ENCODE measurements at regions not wholly inside any gene's neighbourhood (a gene's known extent, or its start where the extent isn't known, plus 50 kb on each side); places are given as distances from the start of the nearest gene placed in this dataset.

DNA sequence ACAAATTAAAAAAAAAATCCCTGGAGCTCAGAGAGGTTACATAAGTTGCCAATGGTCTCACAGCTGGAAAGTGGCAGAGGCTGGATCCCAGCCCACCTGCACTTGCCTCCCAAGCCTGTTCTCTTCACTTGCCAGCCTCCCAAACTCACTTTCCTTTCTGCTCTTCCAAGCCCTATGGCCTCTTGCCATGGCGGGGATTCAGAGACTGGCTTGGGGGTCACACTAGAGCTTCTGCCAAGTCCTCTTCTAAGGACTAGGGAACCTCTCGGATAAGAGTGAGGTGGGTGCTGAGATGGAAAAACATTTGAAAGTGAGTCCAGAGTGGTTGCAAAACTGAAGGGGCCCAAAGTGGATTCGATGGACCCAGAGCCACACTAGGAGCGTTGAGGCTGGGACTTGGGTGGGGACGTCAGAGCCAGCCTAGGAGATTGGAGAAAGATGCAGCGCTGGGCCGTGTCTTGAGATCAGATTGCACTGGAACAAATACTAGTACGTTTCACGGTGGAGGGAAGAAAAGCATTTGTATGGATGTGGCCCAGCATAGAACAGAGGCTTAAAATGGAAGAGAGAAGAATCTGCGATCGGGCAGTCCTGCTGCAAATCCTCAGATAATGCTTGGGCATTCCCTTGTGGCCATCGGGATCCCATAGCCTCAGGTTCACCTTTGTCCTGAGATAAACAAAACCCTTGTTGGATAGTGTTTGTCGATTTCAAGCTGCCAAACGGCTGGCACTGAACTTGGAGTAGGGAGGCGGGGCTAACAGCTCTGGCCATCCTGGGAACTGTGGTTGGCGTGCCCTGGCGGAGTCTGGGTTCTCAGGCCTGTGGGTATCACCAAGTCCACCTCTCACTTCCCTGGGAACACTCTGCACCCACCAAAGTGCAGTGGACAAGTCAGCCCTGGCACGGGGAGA lies 84.8 kb downstream of the ING1 start:
- H3K27me3 Mint-ChIP-seq = peaks cover 40% of the 10 kb centered on the region
- intact Hi-C loops (cut with micrococcal nuclease) = no loop called here
- no peaks in the 10 kb centered on the region for H3K36me3 Mint-ChIP-seq (ENCODE audit: low read depth)
- H3K4me3 Mint-ChIP-seq = no peak overlapping the region
- peaks cover 11% of the 10 kb centered on the region for H3K4me1 Mint-ChIP-seq (ENCODE audit: low read depth)
- H3K9me3 Mint-ChIP-seq = peaks cover 12% of the 10 kb centered on the region
- H3K27ac Mint-ChIP-seq = no peak overlapping the region

DNA sequence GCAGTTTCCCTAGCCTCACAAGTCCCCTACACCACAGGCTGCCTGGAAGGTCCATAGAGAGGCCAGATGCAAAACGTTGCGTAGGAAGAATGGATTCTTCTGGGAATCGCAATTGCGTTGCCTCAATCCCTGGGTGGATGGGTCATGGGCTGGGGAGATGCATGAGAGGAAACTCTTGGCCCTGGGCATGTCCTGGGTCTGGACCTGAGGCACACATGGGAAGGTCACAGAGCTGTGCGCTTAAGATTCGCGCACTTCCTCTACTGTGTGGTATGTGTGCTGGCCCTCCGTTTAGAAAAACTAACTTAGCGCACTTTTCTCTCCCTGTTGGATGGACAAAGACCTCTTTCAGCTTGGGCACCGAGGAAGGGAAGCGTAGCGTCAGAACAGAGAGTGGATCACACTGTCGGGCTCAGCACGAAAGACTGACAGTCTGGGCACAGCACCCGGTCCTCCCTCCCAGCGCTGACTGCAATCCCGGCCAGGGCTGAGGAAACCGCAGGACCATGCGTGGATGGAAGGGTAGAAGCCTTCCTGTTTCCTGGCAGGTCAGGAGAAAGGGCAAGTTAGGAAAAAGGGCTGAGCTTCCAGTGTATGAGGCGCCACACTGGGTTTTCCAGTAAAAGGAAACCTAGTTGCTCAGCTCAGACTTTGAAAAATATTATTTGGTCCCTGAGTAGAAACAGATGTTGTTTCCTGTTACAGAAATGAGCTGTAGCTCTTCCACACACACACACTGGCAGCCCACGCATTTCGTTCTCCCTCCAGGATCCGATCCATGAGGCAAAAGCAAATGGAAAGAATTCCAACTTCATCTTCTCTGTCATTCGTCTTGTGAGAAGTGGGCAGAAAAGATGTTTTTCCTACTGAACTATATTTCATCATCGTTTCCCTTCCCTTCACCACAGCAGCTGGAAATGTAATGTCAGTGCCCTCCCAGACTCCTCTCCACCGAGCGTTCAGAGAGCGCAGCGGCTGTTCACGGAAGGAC lies 86.0 kb downstream of the ING1 start:
- Mint-ChIP-seq H3K4me3 (no peak overlapping the region), H3K27me3 (peaks cover 40% of the 10 kb centered on the region), H3K9me3 (peaks cover under 1% of the 10 kb centered on the region), H3K4me1 (ENCODE audit: low read depth) (peaks cover 11% of the 10 kb centered on the region), H3K27ac (no peak overlapping the region), H3K36me3 (ENCODE audit: low read depth) (no peaks in the 10 kb centered on the region)
- intact Hi-C loops (cut with micrococcal nuclease) = no loop called here

DNA sequence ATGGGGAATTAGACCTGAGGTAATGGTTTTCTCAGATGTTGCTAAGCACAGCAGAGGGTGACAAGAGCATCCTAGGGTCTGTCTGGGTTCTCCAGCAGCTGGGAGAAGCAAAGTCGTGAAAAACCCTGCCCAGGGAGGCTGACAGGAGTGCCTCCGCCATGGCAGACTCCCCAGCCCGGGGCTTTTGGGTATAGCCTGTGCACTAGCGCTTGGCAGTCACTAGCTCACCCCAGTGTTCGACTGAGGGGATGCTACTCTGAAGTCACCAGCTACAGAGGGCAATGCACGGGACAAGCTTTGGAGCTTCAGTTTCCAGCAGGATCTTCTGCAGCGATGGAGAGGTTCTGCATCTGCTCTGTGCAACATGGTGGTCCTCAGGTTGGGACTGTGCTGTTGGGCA lies 87.5 kb downstream of the ING1 start:
- H3K27me3 Mint-ChIP-seq = peaks cover 41% of the 10 kb centered on the region
- intact Hi-C loops (cut with micrococcal nuclease) = no loop called here
- no peaks in the 10 kb centered on the region for H3K9me3 Mint-ChIP-seq
- H3K27ac Mint-ChIP-seq = no peak overlapping the region
- no peaks in the 10 kb centered on the region for H3K36me3 Mint-ChIP-seq (ENCODE audit: low read depth)
- peaks cover 11% of the 10 kb centered on the region for H3K4me1 Mint-ChIP-seq (ENCODE audit: low read depth)
- H3K4me3 Mint-ChIP-seq = no peak overlapping the region

DNA sequence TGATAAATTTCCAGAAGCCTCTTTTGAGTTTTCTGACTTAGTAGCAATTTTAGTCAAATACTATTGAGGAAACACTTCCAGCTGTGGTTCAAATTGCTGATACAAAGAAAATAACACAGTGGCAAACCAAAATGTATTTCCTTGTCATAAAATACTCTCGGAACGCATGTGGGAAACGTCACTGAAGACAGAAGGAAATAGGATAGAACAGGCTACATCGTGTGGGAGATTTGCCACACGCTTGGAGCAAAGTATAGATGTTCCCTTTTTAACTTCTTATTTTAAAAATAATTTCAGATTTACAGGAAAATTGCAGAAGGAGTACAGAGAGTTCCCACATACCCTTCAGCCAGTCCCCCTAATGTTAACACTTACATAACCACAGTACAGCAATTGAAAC lies 88.8 kb downstream of the ING1 start:
- intact Hi-C loops (cut with micrococcal nuclease) = no loop called here
- Mint-ChIP-seq H3K9me3 (no peaks in the 10 kb centered on the region), H3K36me3 (ENCODE audit: low read depth) (no peaks in the 10 kb centered on the region), H3K27me3 (peaks cover 34% of the 10 kb centered on the region), H3K4me1 (ENCODE audit: low read depth) (peaks cover 11% of the 10 kb centered on the region), H3K4me3 (no peak overlapping the region), H3K27ac (no peak overlapping the region)

DNA sequence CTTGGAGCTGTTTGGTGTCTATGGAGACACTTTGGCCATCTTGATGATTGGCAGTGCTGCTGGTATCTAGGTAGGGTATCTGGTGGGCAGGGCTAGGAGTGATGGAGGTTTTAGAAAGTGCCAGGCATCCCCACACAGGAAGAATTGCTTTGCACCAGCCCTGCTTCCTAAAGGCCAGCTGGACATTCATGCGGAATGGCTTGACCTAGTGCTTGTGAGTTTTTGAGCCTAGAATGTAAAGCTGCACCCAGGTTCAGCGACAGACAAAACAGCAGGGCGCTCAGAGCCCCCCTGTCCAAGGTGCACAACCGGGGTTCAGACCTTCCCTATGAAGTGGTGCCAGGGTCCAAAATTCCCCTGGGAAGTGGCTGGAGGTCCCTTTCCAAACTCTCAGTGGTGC lies 93.1 kb downstream of the ING1 start:
- H3K9me3 Mint-ChIP-seq = no peaks in the 10 kb centered on the region
- H3K27me3 Mint-ChIP-seq = peaks cover 28% of the 10 kb centered on the region
- H3K27ac Mint-ChIP-seq = no peak overlapping the region
- no peaks in the 10 kb centered on the region for H3K36me3 Mint-ChIP-seq (ENCODE audit: low read depth)
- intact Hi-C loops (cut with micrococcal nuclease) = loop anchor here (5.0 kb wide), 1 partner anchor 84 kb away; no protein-coding TSS in a partner anchor
- no peaks in the 10 kb centered on the region for H3K4me1 Mint-ChIP-seq (ENCODE audit: low read depth)
- no peak overlapping the region for H3K4me3 Mint-ChIP-seq

DNA sequence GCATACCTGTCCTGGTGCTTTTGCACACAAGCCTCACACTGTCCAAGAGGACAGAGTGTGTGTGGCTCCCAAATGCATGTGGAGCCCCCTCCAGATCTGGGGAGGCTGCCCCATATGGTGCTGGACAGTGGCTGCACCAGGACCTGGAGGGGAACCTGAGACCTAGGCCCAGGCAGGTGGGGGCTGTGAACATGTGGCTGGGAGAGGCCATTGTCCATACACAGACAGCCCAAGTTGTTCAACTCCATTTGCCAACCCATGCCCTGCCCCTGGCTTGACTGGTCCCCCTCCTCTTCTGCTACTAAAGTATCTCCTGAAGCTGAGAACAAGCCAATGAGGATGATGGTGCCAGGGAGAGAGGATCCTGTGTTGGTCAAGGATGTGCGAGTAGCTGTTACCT lies 94.0 kb downstream of the ING1 start:
- no peak overlapping the region for H3K27ac Mint-ChIP-seq
- no peaks in the 10 kb centered on the region for H3K36me3 Mint-ChIP-seq (ENCODE audit: low read depth)
- H3K27me3 Mint-ChIP-seq = peaks cover 37% of the 10 kb centered on the region
- H3K4me3 Mint-ChIP-seq = no peak overlapping the region
- no peaks in the 10 kb centered on the region for H3K9me3 Mint-ChIP-seq
- H3K4me1 Mint-ChIP-seq (ENCODE audit: low read depth) = peaks cover 3% of the 10 kb centered on the region
- intact Hi-C loops (cut with micrococcal nuclease) = loop anchor here (5.0 kb wide), 1 partner anchor 85 kb away; no protein-coding TSS in a partner anchor

DNA sequence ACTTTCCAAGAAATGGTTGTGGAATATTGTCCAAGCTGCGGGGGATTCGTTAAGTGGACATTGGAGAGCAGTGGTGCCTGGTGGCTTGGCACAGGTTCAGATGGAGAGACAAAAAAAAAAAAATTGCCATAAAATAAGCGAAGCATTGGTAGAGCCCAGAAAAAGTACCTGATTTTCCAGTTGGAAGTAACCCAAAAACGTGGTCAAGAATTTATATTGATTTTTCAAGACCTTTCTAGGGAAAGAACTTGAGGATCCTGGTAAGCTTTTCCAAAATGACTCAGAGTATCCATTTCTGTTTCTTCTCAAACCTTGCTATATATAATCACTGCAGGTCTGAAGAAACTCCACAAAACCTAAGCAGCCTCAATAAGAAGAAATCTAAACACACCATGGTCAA lies 94.6 kb downstream of the ING1 start:
- no peaks in the 10 kb centered on the region for H3K9me3 Mint-ChIP-seq
- no peaks in the 10 kb centered on the region for H3K36me3 Mint-ChIP-seq (ENCODE audit: low read depth)
- peaks cover 43% of the 10 kb centered on the region for H3K27me3 Mint-ChIP-seq
- no peak overlapping the region for H3K27ac Mint-ChIP-seq
- H3K4me3 Mint-ChIP-seq = no peak overlapping the region
- H3K4me1 Mint-ChIP-seq (ENCODE audit: low read depth) = peaks cover 5% of the 10 kb centered on the region
- intact Hi-C loops (cut with micrococcal nuclease) = loop anchor here (5.0 kb wide), 1 partner anchor 86 kb away; no protein-coding TSS in a partner anchor

DNA sequence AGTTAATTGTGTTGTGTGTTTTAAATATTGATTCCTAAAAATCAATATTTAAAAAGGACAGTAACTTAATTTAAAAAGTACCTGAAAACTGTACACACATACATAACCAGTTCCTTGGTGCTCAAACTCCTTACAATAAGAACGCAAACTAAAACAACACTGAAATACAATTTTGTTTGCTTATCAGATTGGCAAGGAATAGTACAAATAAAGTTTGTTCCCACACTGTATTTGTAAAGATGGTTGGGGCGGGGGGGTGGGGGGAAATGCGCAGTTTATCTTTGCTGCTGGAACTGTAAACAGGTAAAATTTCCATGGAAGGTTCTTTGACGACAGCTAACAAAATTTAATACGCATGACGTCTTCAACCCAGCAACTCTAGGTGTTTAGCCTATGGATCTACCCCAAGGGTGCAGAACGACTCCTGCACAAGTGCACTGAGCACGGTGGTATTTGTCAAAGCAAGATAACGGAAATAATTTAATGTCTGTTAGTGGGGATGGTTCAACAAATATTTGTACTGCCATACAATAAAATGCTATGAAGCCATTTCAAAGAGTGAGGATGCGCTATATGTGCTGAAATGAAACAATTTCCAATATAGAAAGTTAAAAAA lies 96.5 kb downstream of the ING1 start:
- H3K27me3 Mint-ChIP-seq = peaks cover 52% of the 10 kb centered on the region
- intact Hi-C loops (cut with micrococcal nuclease) = loop anchor here (5.0 kb wide), 1 partner anchor 88 kb away; no protein-coding TSS in a partner anchor

DNA sequence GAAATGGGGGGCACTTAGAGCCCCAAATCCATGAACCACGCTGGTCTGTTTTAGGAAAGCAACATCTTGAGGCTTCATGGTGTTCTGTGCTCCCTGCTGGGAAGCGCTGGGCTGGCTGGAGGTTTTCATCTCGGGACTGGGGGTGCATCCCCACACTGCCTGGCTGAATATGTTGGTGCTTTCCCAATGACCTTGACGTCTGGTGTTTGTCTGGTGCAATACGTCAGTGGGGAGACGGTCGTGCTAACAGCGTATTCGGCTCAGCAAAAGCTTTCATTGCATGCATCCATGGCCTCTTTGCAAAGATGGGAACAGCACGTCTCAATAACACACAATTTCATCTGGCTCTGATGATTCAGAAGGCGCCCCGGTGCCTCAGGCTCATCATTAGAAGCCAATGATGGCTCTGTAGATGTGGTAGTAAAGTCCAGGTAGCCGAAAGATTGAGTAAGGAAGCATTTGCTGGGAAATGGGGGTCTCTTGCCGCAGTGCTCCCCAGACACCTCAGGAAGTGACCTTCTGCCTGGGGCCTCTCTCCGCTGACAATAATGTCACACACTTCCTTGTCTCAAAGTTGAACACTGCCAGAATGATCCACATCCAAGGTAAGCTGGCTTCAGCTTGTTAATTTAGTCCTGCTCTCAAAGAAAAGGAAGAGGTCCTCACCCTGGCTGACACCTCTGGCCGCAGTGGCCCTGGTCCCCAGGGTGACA lies 97.7 kb downstream of the ING1 start:
- Mint-ChIP-seq H3K4me3 (no peak overlapping the region), H3K36me3 (ENCODE audit: low read depth) (no peaks in the 10 kb centered on the region), H3K27ac (no peak overlapping the region), H3K4me1 (ENCODE audit: low read depth) (peaks cover 5% of the 10 kb centered on the region), H3K9me3 (no peaks in the 10 kb centered on the region), H3K27me3 (peaks cover 51% of the 10 kb centered on the region)
- intact Hi-C loops (cut with micrococcal nuclease) = no loop called here

More for the DNA sequence above, 96.5 kb downstream of the ING1 start:
- Mint-ChIP-seq H3K36me3 (ENCODE audit: low read depth) (no peaks in the 10 kb centered on the region), H3K9me3 (no peaks in the 10 kb centered on the region), H3K27ac (no peak overlapping the region), H3K4me1 (ENCODE audit: low read depth) (peaks cover 5% of the 10 kb centered on the region), H3K4me3 (no peak overlapping the region)

DNA sequence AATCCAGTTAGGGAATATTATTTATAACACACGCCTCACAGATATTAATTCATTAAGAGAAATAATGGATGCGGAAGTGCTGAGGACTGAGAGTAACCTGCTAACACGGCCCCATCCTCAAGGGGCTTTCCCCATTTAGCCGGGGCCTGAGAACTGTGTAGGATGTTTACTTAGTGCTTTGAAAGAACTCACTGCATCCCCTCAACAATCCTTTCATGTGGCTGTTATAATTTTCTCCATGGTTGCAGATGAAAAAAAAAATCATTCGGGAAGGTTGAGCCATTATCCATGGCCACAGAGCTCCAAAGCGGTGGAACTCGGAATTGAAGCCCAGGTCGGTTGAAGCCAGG lies 98.2 kb downstream of the ING1 start:
- Mint-ChIP-seq H3K4me3 (no peak overlapping the region), H3K4me1 (ENCODE audit: low read depth) (peaks cover 5% of the 10 kb centered on the region), H3K36me3 (ENCODE audit: low read depth) (no peaks in the 10 kb centered on the region), H3K27me3 (peaks cover 51% of the 10 kb centered on the region), H3K27ac (no peak overlapping the region), H3K9me3 (no peaks in the 10 kb centered on the region)
- intact Hi-C loops (cut with micrococcal nuclease) = no loop called here

DNA sequence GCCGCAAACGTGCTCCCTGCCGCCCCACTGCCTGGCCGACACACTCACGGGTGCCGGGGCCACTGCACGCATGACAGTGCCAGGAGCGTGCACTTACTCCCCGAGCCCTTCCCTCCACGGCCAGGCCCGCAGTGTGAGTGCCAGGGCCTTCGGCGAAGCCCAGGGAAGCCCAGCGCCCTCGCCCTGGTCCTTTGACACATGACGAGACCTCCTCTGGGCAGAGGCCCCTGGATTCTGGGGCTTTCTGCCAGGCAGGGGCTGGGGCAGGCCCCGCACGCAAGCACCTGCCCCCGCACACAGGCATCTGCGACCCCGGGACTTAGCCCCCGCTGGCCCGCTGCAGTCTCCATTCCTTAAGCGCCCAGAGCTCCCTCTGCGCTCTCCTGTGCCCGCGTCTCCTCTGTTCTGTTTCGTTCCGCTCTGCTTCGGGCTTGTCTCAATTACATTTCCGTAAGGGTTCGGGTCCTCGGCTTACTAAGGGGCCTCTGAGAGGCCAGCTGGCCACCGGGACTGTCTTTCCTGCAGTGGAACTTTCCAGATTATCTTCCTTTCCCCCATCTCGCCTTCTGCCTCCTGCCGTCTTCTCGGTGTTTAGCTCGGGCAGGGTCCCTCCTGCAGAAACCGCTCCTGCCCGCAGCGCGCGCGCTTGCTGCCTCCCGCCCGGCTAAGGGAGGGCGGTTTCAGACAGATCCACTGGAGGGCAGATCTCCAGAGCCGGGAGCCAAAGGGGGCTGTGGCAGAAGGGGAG lies 98.8 kb downstream of the ING1 start:
- Mint-ChIP-seq H3K36me3 (ENCODE audit: low read depth) (no peaks in the 10 kb centered on the region), H3K9me3 (no peaks in the 10 kb centered on the region), H3K27me3 (peaks cover 51% of the 10 kb centered on the region), H3K4me1 (ENCODE audit: low read depth) (peaks cover 5% of the 10 kb centered on the region), H3K27ac (no peak overlapping the region), H3K4me3 (no peak overlapping the region)
- intact Hi-C loops (cut with micrococcal nuclease) = no loop called here

DNA sequence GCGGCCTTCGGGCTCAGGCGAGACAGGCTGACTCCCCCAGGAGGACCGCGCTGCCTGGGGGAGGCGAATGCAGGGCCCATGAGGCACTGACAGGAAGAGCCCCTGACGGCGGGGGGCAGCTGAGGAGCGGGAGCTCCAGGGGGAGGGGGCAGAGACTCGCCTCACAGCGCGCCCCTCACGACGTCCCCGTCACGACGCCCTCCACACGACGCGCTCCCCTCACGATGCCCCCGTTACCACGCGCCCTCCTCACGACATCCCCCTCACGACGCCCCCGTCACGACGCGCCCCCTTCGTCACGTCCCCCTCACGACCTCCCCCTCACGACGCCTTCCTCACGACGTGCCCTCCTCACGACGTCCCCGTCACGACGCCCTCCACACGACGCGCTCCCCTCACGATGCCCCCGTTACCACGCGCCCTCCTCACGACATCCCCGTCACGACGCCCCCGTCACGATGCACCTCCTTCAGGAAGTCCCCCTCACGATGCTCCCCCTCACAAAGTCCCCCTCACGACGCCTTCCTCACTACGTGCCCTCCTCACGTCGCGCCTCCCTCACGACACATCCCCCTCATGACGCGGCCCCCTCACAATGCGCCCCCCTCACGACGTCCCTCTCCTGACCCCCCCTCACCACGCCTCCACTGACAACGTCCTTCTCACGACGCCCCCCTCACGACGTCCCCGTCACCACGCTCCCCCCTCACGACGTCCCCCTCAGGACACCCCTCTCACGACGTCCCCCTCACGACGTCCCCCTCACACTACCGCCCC lies 99.6 kb downstream of the ING1 start:
- intact Hi-C loops (cut with micrococcal nuclease) = no loop called here
- Mint-ChIP-seq H3K4me3 (no peak overlapping the region), H3K36me3 (ENCODE audit: low read depth) (no peaks in the 10 kb centered on the region), H3K4me1 (ENCODE audit: low read depth) (peaks cover 5% of the 10 kb centered on the region), H3K27ac (no peak overlapping the region), H3K27me3 (peaks cover 44% of the 10 kb centered on the region), H3K9me3 (no peaks in the 10 kb centered on the region)
